ENCODE measurements at regions not wholly inside any gene's neighbourhood (a gene's known extent, or its start where the extent isn't known, plus 50 kb on each side); places are given as distances from the start of the nearest gene placed in this dataset.

DNA sequence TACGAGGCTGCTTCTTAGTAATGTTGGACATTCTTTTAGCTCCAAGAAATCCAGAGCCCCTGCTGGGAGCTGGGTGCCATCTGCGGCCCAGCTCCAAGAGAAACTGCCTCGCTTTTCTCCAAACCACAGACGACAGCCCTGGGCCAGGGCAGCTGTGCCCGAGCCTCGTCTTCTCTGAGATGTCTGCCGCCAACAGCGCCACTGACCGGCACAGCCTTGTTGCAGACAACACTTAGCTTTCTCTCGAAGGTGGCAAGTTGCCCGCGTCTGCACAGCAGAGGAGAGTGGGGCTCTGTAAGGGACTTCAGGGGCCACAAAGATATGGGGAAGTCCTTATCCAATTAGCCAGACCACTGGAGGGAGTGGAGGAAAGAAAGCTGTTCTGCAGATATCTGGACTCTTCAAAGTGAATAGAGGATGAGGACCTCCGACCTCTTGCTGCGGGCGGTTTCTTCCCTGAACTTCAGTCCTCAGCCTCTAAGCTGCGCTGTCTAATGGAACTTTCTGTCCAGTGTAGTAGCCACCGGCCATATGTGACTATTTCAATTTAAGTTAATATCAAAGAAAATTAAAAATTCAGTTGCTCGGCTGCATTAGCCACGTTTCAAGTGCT lies 63.9 kb upstream of the DISP3 start:
- no peak for ATAC-seq

DNA sequence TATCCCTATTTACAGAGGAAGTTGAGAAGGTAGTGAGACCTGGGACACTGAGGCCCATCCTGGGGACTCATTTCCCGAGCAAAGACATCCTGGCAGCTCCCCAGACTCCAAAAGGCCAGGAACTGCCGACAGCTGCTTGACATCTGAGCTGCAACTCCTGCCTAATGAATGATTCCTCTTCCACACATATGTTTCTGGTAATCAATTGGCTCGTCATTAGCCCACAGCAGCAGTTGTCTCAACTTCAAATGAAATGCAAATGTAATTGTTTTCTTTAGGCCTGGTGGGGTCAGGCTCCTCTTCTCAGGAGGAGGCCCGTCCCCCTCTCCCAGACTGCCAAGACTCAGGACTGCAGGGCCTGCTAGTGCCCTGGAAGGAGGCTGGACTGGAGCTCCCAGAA lies 61.8 kb upstream of the DISP3 start:
- ATAC-seq: no peak

DNA sequence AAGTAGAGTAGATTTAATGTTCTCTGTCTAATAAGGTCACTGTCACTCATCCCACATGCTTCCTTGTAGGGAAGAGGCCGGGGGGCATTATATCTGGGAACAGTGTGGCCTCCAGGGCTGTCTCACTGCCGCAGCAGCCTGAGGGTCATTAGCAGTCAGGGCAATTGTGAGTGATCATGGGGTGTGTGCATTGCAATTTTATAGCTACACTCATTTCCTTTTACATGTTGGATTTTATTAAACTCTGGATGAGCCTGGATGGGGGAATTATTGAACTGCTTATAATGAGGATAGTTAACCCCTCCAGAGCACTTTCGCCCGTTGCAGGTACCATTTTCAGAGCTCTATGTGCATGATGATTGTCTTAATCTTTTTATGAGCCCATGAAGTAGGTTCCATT lies 60.9 kb upstream of the DISP3 start:
- ATAC-seq: no peak

DNA sequence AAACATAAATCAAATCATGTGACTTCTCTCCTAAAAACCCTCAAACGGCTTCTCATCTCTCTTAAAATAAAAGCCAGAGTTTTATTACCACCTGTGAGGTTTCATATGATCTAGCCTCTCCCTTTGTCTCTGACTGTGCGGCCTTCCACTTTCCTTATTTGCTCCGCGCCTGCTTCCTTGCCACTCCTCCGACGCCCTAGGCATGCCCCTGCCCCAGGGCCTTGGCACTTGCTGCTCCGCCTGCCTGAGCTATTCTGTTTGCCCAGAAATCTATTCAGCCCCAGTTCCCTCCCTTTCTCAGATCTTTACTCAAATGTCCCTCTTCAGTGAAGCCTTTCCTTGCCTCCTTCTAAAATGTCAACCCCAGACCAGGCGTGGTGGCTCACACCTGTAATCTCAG lies 57.5 kb upstream of the DISP3 start:
- no peak for ATAC-seq

DNA sequence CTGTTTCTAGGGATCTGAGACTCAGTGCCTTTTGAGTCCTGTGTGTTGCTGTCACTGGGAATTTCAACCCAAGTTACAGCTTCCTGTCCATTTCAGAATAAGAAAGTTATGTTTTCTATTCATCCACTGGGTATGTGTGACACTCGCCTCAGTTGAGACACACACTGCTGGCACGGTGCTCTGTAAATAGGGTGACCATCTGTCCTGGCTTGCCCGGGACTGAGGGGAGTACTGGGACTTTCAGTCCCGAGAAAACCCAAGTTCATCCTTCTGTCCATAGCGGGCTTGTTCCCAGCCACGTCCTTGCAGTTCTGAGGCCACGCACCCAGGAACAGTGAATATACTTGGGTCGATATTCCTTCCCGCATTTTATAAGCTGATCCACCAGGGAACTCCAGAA lies 56.3 kb upstream of the DISP3 start:
- no peak for ATAC-seq

DNA sequence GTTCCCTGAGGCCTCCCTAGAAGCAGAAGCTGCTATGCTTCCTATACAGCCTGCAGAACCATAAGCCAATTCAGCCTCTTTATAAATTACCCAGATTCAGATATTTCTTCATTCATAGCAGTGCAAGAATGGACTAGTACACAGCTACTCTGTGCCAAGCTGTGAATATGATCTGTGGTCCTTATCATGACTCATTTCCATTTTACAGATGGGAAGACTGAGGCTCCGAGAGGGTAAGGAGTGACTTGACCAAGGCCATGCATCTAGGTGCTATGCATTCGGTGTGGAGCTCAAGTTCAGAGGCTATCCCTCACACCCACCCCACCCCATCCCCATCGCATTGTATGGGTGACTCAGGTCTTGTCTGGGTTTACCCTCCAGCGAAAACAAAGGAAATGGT lies 52.3 kb upstream of the DISP3 start:
- ATAC-seq: no peak

DNA sequence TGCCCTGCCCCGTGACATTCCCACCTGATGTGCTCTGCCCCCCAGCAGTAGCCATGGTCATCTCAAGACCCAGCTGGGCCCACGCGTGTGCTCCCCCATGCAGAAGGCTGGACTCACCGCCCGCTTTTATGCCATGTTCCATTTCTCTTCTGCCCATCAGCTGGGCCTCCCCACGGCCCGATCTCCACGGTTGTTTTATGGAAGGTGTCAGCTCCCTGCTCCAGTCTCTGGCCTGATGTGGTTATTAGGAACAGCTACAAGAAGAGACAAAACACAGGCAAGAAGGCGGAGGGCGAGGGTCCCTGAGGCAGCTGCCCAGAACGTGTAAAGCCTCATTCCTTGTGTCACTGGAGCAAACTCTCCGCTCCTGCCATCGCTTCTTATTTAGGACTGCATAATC lies 50.2 kb upstream of the DISP3 start:
- no peak for ATAC-seq

Data from esophagus mucosa (tissue), 1 donor.